A549 (cell line): ENCODE measurements at regions not wholly inside any gene's neighbourhood (a gene's known extent, or its start where the extent isn't known, plus 50 kb on each side); places are given as distances from the start of the nearest gene placed in this dataset.

Experiments used
- ATAC-seq, 2 experiments: fragments of 200-7000 bp in 1 of 2; fragments of >200 bp in 1 of 2; cut with Nextera tagmentation in 1 of 2; cut with Tn5 transposase in 1 of 2; 3 replicates each; pipeline versions ENCODE4 v1.8.0 to v1.9.1; 2018 to 2020; ENCODE audit warnings: mild to moderate bottlenecking in 1 of 2, moderate library complexity in 1 of 2
- CTCF ChIA-PET: fragments of 300-600 bp; sonication (Branson Sonifier 250); formaldehyde crosslinking; extraction: SDS; loops from one replicate; lab custom pipeline; 2021; ENCODE audit warnings: antibody characterized with exemption, inconsistent platforms; lab: Yijun Ruan, JAX
- POLR2A ChIA-PET: fragments of 350-600 bp; formaldehyde crosslinking; extraction: SDS; loops from one replicate; lab custom pipeline; 2021; ENCODE audit warnings: antibody characterized with exemption, inconsistent platforms; lab: Yijun Ruan, JAX
- DNase-seq, 2 experiments: peaks; one replicate each; pipeline versions ENCODE4 v3.0.0 to v3.0.0-alpha.2; 2011 to 2016; ENCODE audit warnings: low read depth in 1 of 2, low spot score in 1 of 2
- FAIRE-seq: peaks from 2 replicates; lab custom pipeline; 2011; peaks lifted over from hg19 to GRCh38; lab: Jason Lieb, UNC
- H3K27ac ChIP-seq, 2 experiments: fragments of >200 bp; sonication (Bioruptor Twin); formaldehyde crosslinking; 3 replicates each; pipeline ENCODE4 v1.5.1; 2016 to 2017
- H3K4me1 ChIP-seq: fragments of >200 bp; sonication (Bioruptor Twin); formaldehyde crosslinking; 3 replicates; pipeline ENCODE4 v1.6.1; 2016
- H3K4me2 ChIP-seq: fragments of >200 bp; sonication (Bioruptor Twin); formaldehyde crosslinking; 3 replicates; pipeline ENCODE4 v1.6.1; 2016
- H3K4me3 ChIP-seq: fragments of >200 bp; sonication (Bioruptor Twin); formaldehyde crosslinking; 3 replicates; pipeline ENCODE4 v1.5.1; 2016
- H3K9me3 ChIP-seq: fragments of >200 bp; sonication (Bioruptor Twin); formaldehyde crosslinking; 3 replicates; pipeline ENCODE4 v1.6.1; 2016
- CBX8 ChIP-seq: fragments of 200-600 bp; sonication (generic); IDR thresholded peaks from 2 replicates; pipeline ENCODE4 v1.6.1; 2016
- CEBPB ChIP-seq, 2 experiments: fragments of >200 bp in 1 of 2; sonication (Bioruptor Twin) in 1 of 2; formaldehyde crosslinking in 1 of 2; IDR thresholded peaks; 2 replicates each; pipeline ENCODE4 v1.6.1; 2012 to 2016
- CHD4 ChIP-seq: fragments of 200-600 bp; sonication (generic); IDR thresholded peaks from 2 replicates; pipeline ENCODE4 v1.6.1; 2016; ENCODE audit warnings: antibody characterized with exemption, mild to moderate bottlenecking, borderline replicate concordance
- CTCF ChIP-seq: fragments of >200 bp; sonication (Bioruptor Twin); formaldehyde crosslinking; IDR thresholded peaks from 3 replicates; pipeline ENCODE4 v1.5.1; 2016
- EHF ChIP-seq: fragments of 250-450 bp; sonication (Bioruptor Pico); IDR thresholded peaks from 2 replicates; pipeline ENCODE4 v1.5.0; 2020; ENCODE audit warnings: mild to moderate bottlenecking
- EP300 ChIP-seq, 2 experiments: fragments of >200 bp; sonication (Bioruptor Twin); formaldehyde crosslinking; IDR thresholded peaks; 2 replicates in 1 of 2; 3 replicates in 1 of 2; pipeline ENCODE4 v1.6.1; 2016 to 2017
- ESRRA ChIP-seq: fragments of 150-350 bp; IDR thresholded peaks from 2 replicates; pipeline ENCODE4 v1.6.1; 2014; ENCODE audit warnings: mild to moderate bottlenecking, low read length, borderline replicate concordance
- FOSB ChIP-seq: fragments of 250-450 bp; sonication (Bioruptor Pico); IDR thresholded peaks from 2 replicates; pipeline ENCODE4 v1.5.0; 2020; ENCODE audit warnings: mild to moderate bottlenecking, moderate library complexity
- HEYL ChIP-seq: fragments of 250-450 bp; sonication (Bioruptor Pico); IDR thresholded peaks from 2 replicates; pipeline ENCODE4 v1.8.0; 2021; ENCODE audit warnings: mild to moderate bottlenecking, moderate library complexity
- HOXA7 ChIP-seq: fragments of 250-450 bp; sonication (Bioruptor Pico); IDR thresholded peaks from 2 replicates; pipeline ENCODE4 v1.5.0; 2020; ENCODE audit warnings: mild to moderate bottlenecking, moderate library complexity
- HOXB13 ChIP-seq: fragments of 250-450 bp; sonication (Bioruptor Pico); IDR thresholded peaks from 2 replicates; pipeline ENCODE4 v1.5.0; 2020; ENCODE audit warnings: low read depth, mild to moderate bottlenecking, moderate library complexity
- POLR2A ChIP-seq: IDR thresholded peaks from 2 replicates; pipeline ENCODE4 v1.6.1; 2012; ENCODE audit warnings: mild to moderate bottlenecking, low read length
- RAD21 ChIP-seq, 2 experiments: fragments of >200 bp in 1 of 2; sonication (Bioruptor Twin) in 1 of 2; formaldehyde crosslinking in 1 of 2; IDR thresholded peaks in 1 of 2; conservative IDR thresholded peaks in 1 of 2; 2 replicates in 1 of 2; 3 replicates in 1 of 2; pipeline ENCODE4 v1.6.1; 2012 to 2018; ENCODE audit warnings: inconsistent platforms in 1 of 2
- SMC3 ChIP-seq: fragments of >200 bp; sonication (Bioruptor Twin); formaldehyde crosslinking; IDR thresholded peaks from 3 replicates; pipeline ENCODE4 v1.6.1; 2018; ENCODE audit warnings: inconsistent platforms
- SREBF2 ChIP-seq: fragments of 450-650 bp; IDR thresholded peaks from 2 replicates; pipeline ENCODE4 v1.6.1; 2014; ENCODE audit warnings: mild to moderate bottlenecking, moderate library complexity
- TFCP2L1 ChIP-seq: fragments of 250-450 bp; sonication (Bioruptor Pico); IDR thresholded peaks from 2 replicates; pipeline ENCODE4 v1.5.0; 2021; ENCODE audit warnings: mild to moderate bottlenecking
- ZC3H11A ChIP-seq: fragments of 450-650 bp; IDR thresholded peaks from 2 replicates; pipeline ENCODE4 v1.6.1; 2014; ENCODE audit warnings: antibody characterized with exemption, mild to moderate bottlenecking
- ZNF302 ChIP-seq: fragments of 250-450 bp; sonication (Bioruptor Pico); IDR thresholded peaks from 2 replicates; pipeline ENCODE4 v1.9.0; 2021; ENCODE audit warnings: inconsistent platforms, mild to moderate bottlenecking, moderate library complexity
- WGBS: methylation state at CpG from one replicate; pipeline ENCODE4 v1.1.6; 2017; ENCODE audit errors: missing lambda C conversion rate; 5-methylcytosine and 5-hydroxymethylcytosine counted together
- TF ChIP-seq, protein P1 (sequence below): IDR thresholded peaks from 2 replicates; pipeline ENCODE4 v1.6.1; 2012
- TF ChIP-seq, protein P2 (sequence below): fragments of >200 bp; sonication (Bioruptor Twin); formaldehyde crosslinking; IDR thresholded peaks from 2 replicates; pipeline ENCODE4 v1.6.1; 2016
- TF ChIP-seq, protein P3 (sequence below): fragments of 450-650 bp; IDR thresholded peaks from 2 replicates; pipeline ENCODE4 v1.6.1; 2014; ENCODE audit warnings: antibody characterized with exemption
- TF ChIP-seq, protein P4 (sequence below): fragments of 250-450 bp; sonication (Bioruptor Pico); IDR thresholded peaks from 2 replicates; pipeline ENCODE4 v1.5.0; 2020; ENCODE audit warnings: low read depth, mild to moderate bottlenecking, moderate library complexity

GRCh38 chr19:13691569-13692435 lies 72.5 kb upstream of the MRI1 start:
- POLR2A ChIA-PET: no interaction called here
- H3K9me3 ChIP-seq: no peaks in the 10 kb centered on the region
- 0 out of 6 replicates have a peak, but pooled peaks of 1 of the 2 experiments have one; percentile 64 for ATAC-seq
- no peak for DNase-seq
- no peak overlapping the region for H3K4me3 ChIP-seq
- no peak overlapping the region for H3K4me2 ChIP-seq
- CTCF ChIA-PET: interaction anchor here (0.9 kb wide), 1 partner anchor 21 kb away, joined by 3 read pairs; no protein-coding TSS in a partner anchor
- no peaks in the 10 kb centered on the region for H3K4me1 ChIP-seq
- no peak for TF ChIP-seq RAD21 (conservative IDR thresholded peaks at IDR 0.05 in 1 of 2, IDR thresholded peaks at IDR 0.05 in 1 of 2)
- TF ChIP-seq, protein P1, sequence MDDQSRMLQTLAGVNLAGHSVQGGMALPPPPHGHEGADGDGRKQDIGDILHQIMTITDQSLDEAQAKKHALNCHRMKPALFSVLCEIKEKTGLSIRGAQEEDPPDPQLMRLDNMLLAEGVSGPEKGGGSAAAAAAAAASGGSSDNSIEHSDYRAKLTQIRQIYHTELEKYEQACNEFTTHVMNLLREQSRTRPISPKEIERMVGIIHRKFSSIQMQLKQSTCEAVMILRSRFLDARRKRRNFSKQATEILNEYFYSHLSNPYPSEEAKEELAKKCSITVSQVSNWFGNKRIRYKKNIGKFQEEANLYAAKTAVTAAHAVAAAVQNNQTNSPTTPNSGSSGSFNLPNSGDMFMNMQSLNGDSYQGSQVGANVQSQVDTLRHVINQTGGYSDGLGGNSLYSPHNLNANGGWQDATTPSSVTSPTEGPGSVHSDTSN: no peak
- no peak for TF ChIP-seq CHD4
- TF ChIP-seq ZNF302 (CRISPR knock-in tag): no peak
- TF ChIP-seq ESRRA: no peak
- no peak for TF ChIP-seq POLR2A
- TF ChIP-seq SREBF2: no peak
- WGBS: 16% methylated on average over 8 of the region's 8 CpGs
- H3K27ac ChIP-seq: no peak overlapping the region
- FAIRE-seq: no peak

GRCh38 chr19:13689085-13689484 lies 75.2 kb upstream of the MRI1 start:
- H3K27ac ChIP-seq: no peak overlapping the region
- H3K9me3 ChIP-seq: no peaks in the 10 kb centered on the region
- TF ChIP-seq CTCF: no peak
- no peak for TF ChIP-seq FOSB (CRISPR knock-in tag)
- TF ChIP-seq, protein P2, sequence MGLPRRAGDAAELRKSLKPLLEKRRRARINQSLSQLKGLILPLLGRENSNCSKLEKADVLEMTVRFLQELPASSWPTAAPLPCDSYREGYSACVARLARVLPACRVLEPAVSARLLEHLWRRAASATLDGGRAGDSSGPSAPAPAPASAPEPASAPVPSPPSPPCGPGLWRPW: no peak
- no peak for TF ChIP-seq SREBF2
- TF ChIP-seq HOXB13: no peak
- TF ChIP-seq, protein P3, sequence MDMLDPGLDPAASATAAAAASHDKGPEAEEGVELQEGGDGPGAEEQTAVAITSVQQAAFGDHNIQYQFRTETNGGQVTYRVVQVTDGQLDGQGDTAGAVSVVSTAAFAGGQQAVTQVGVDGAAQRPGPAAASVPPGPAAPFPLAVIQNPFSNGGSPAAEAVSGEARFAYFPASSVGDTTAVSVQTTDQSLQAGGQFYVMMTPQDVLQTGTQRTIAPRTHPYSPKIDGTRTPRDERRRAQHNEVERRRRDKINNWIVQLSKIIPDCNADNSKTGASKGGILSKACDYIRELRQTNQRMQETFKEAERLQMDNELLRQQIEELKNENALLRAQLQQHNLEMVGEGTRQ: peak; percentile 76
- TF ChIP-seq, all 56 proteins: peak for 1
- no peak overlapping the region for H3K4me3 ChIP-seq
- no peaks in the 10 kb centered on the region for H3K4me1 ChIP-seq
- 34% methylated on average over 3 of the region's 3 CpGs for WGBS
- ChIA-PET CTCF (no interaction called here), POLR2A (no interaction called here)
- H3K4me2 ChIP-seq: no peak overlapping the region
- 0 out of 6 replicates have a peak, but pooled peaks of 1 of the 2 experiments have one; percentile 33 for ATAC-seq
- peak in 1 of 2 experiments; percentile 44 for DNase-seq
- FAIRE-seq: no peak

DNA sequence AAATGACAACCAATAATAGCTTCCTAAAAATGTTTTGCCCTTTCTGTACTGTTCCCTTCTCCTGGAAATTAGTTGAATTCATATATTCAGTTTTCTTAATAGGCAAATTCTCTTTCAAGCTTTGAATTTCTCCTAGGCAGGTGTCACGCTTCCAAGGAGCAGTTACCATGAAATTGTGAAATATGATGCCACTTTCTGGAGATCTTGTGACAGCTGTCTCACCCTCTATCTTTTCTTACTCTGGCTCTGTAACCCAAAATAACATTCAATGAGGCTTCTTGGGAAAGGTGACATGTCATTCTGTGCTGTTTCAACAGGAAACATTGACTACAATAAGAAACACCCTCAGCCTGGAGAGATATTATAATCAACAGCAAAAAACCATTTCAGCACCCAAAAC lies 80.3 kb upstream of the MRI1 start:
- POLR2A ChIA-PET: no interaction called here
- H3K4me3 ChIP-seq: no peak overlapping the region
- no peak overlapping the region for H3K4me2 ChIP-seq
- DNase-seq (no peak), FAIRE-seq (no peak), ATAC-seq (no peak)
- no peak overlapping the region for H3K27ac ChIP-seq
- 29% methylated on average over 1 of the region's 1 CpG for WGBS
- peaks cover 16% of the 10 kb centered on the region for H3K9me3 ChIP-seq
- TF ChIP-seq ZC3H11A (no peak), CEBPB (IDR thresholded peaks at IDR 0.05) (no peak), EHF (CRISPR knock-in tag) (no peak), HOXA7 (CRISPR knock-in tag) (no peak), TFCP2L1 (no peak), SMC3 (no peak), HEYL (CRISPR knock-in tag) (no peak), CBX8 (no peak), EP300 (IDR thresholded peaks at IDR 0.05) (no peak)
- TF ChIP-seq, protein P2: no peak
- TF ChIP-seq, protein P4, sequence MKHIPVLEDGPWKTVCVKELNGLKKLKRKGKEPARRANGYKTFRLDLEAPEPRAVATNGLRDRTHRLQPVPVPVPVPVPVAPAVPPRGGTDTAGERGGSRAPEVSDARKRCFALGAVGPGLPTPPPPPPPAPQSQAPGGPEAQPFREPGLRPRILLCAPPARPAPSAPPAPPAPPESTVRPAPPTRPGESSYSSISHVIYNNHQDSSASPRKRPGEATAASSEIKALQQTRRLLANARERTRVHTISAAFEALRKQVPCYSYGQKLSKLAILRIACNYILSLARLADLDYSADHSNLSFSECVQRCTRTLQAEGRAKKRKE (CRISPR knock-in tag): no peak
- CTCF ChIA-PET: interaction anchor here (0.6 to 1.4 kb wide), 2 partner anchors 23 to 37 kb away, joined by 4 to 5 read pairs; no protein-coding TSS in a partner anchor
- no peaks in the 10 kb centered on the region for H3K4me1 ChIP-seq
